A549 (cell line): ENCODE measurements at regions not wholly inside any gene's neighbourhood (a gene's known extent, or its start where the extent isn't known, plus 50 kb on each side); places are given as distances from the start of the nearest gene placed in this dataset.

ENCODE experiments used
- EP300 ChIP-seq, 2 experiments: fragments of >200 bp; sonication (Bioruptor Twin); formaldehyde crosslinking; IDR thresholded peaks; 2 replicates in 1 of 2; 3 replicates in 1 of 2; pipeline ENCODE4 v1.6.1; 2016 to 2017
- ESRRA ChIP-seq: fragments of 150-350 bp; IDR thresholded peaks from 2 replicates; pipeline ENCODE4 v1.6.1; 2014; ENCODE audit warnings: mild to moderate bottlenecking, low read length, borderline replicate concordance
- GATA3 ChIP-seq: IDR thresholded peaks from 2 replicates; pipeline ENCODE4 v1.6.1; 2012; ENCODE audit warnings: borderline replicate concordance
- HOXA7 ChIP-seq: fragments of 250-450 bp; sonication (Bioruptor Pico); IDR thresholded peaks from 2 replicates; pipeline ENCODE4 v1.5.0; 2020; ENCODE audit warnings: mild to moderate bottlenecking, moderate library complexity
- POLR2A ChIP-seq: IDR thresholded peaks from 2 replicates; pipeline ENCODE4 v1.6.1; 2012; ENCODE audit warnings: mild to moderate bottlenecking, low read length
- POLR2AphosphoS2 ChIP-seq: conservative IDR thresholded peaks from 2 replicates; pipeline ENCODE4 v1.6.1; 2012; ENCODE audit warnings: low read length, improper control_type of control experiment, inconsistent platforms
- SMC3 ChIP-seq: fragments of >200 bp; sonication (Bioruptor Twin); formaldehyde crosslinking; IDR thresholded peaks from 3 replicates; pipeline ENCODE4 v1.6.1; 2018; ENCODE audit warnings: inconsistent platforms
- TF ChIP-seq, protein P1 (sequence below): fragments of >200 bp; sonication (Bioruptor Twin); formaldehyde crosslinking; IDR thresholded peaks from 3 replicates; pipeline ENCODE4 v1.5.1; 2016
- TF ChIP-seq, protein P2 (sequence below): fragments of 150-350 bp; IDR thresholded peaks from 2 replicates; pipeline ENCODE4 v1.6.1; 2014; ENCODE audit warnings: low read depth, mild to moderate bottlenecking, low read length
- TF ChIP-seq, protein P3 (sequence below): fragments of 200-600 bp; sonication (generic); IDR thresholded peaks from 2 replicates; pipeline ENCODE4 v1.6.1; 2016; ENCODE audit warnings: antibody characterized with exemption, mild to moderate bottlenecking, moderate library complexity
- TF ChIP-seq, protein P4 (sequence below): IDR thresholded peaks from 2 replicates; pipeline ENCODE4 v1.6.1; 2012

DNA sequence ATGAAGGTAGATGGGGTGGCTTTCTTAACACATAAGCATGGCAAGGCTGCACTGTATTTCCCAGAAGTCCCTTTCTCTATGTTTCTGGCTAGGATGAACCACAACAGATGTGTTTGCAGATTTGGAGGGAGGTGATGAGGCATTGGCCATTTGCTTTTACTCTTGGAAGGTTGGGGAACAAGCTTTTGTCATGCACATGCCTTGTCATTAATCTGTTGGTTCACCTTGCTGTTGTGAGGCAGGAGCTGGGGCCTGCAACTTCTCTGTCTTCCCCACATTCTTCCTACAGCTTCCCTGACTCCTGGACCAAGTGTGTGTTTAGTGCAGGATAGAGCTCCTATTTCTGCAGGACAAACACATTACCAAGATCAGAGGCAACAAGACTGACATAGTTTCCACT, 326.2 kb upstream of the SPTLC3 start:
- TF ChIP-seq ESRRA: no peak
- TF ChIP-seq GATA3: no peak
- TF ChIP-seq POLR2AphosphoS2: no peak
- TF ChIP-seq, protein P1, sequence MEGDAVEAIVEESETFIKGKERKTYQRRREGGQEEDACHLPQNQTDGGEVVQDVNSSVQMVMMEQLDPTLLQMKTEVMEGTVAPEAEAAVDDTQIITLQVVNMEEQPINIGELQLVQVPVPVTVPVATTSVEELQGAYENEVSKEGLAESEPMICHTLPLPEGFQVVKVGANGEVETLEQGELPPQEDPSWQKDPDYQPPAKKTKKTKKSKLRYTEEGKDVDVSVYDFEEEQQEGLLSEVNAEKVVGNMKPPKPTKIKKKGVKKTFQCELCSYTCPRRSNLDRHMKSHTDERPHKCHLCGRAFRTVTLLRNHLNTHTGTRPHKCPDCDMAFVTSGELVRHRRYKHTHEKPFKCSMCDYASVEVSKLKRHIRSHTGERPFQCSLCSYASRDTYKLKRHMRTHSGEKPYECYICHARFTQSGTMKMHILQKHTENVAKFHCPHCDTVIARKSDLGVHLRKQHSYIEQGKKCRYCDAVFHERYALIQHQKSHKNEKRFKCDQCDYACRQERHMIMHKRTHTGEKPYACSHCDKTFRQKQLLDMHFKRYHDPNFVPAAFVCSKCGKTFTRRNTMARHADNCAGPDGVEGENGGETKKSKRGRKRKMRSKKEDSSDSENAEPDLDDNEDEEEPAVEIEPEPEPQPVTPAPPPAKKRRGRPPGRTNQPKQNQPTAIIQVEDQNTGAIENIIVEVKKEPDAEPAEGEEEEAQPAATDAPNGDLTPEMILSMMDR: no peak
- no peak for TF ChIP-seq POLR2A
- TF ChIP-seq, protein P2, sequence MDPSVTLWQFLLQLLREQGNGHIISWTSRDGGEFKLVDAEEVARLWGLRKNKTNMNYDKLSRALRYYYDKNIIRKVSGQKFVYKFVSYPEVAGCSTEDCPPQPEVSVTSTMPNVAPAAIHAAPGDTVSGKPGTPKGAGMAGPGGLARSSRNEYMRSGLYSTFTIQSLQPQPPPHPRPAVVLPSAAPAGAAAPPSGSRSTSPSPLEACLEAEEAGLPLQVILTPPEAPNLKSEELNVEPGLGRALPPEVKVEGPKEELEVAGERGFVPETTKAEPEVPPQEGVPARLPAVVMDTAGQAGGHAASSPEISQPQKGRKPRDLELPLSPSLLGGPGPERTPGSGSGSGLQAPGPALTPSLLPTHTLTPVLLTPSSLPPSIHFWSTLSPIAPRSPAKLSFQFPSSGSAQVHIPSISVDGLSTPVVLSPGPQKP: no peak
- TF ChIP-seq, protein P3, sequence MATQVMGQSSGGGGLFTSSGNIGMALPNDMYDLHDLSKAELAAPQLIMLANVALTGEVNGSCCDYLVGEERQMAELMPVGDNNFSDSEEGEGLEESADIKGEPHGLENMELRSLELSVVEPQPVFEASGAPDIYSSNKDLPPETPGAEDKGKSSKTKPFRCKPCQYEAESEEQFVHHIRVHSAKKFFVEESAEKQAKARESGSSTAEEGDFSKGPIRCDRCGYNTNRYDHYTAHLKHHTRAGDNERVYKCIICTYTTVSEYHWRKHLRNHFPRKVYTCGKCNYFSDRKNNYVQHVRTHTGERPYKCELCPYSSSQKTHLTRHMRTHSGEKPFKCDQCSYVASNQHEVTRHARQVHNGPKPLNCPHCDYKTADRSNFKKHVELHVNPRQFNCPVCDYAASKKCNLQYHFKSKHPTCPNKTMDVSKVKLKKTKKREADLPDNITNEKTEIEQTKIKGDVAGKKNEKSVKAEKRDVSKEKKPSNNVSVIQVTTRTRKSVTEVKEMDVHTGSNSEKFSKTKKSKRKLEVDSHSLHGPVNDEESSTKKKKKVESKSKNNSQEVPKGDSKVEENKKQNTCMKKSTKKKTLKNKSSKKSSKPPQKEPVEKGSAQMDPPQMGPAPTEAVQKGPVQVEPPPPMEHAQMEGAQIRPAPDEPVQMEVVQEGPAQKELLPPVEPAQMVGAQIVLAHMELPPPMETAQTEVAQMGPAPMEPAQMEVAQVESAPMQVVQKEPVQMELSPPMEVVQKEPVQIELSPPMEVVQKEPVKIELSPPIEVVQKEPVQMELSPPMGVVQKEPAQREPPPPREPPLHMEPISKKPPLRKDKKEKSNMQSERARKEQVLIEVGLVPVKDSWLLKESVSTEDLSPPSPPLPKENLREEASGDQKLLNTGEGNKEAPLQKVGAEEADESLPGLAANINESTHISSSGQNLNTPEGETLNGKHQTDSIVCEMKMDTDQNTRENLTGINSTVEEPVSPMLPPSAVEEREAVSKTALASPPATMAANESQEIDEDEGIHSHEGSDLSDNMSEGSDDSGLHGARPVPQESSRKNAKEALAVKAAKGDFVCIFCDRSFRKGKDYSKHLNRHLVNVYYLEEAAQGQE: no peak
- no peak for TF ChIP-seq SMC3
- no peak for TF ChIP-seq HOXA7 (CRISPR knock-in tag)
- TF ChIP-seq, protein P4, sequence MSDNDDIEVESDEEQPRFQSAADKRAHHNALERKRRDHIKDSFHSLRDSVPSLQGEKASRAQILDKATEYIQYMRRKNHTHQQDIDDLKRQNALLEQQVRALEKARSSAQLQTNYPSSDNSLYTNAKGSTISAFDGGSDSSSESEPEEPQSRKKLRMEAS: no peak
- TF ChIP-seq EP300 (IDR thresholded peaks at IDR 0.05): no peak
